ENCODE measurements at regions not wholly inside any gene's neighbourhood (a gene's known extent, or its start where the extent isn't known, plus 50 kb on each side); places are given as distances from the start of the nearest gene placed in this dataset.

GRCh38 chr6:81495999-81496398 lies 256.5 kb downstream of the TENT5A start (continued):
- TF ChIP-seq, protein P1, sequence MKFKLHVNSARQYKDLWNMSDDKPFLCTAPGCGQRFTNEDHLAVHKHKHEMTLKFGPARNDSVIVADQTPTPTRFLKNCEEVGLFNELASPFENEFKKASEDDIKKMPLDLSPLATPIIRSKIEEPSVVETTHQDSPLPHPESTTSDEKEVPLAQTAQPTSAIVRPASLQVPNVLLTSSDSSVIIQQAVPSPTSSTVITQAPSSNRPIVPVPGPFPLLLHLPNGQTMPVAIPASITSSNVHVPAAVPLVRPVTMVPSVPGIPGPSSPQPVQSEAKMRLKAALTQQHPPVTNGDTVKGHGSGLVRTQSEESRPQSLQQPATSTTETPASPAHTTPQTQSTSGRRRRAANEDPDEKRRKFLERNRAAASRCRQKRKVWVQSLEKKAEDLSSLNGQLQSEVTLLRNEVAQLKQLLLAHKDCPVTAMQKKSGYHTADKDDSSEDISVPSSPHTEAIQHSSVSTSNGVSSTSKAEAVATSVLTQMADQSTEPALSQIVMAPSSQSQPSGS (IDR thresholded peaks at IDR 0.05; ENCODE audit: low read length) = no peak
- no peak for TF ChIP-seq KDM1A (IDR thresholded peaks at IDR 0.05; ENCODE audit: borderline replicate concordance, low read length)
- no peak for TF ChIP-seq TBP (IDR thresholded peaks at IDR 0.05; ENCODE audit: low read depth, low read length)
- TF ChIP-seq CHD1 (IDR thresholded peaks at IDR 0.05; ENCODE audit: low read depth, low read length) = no peak
- TF ChIP-seq RFX5 (IDR thresholded peaks at IDR 0.05; ENCODE audit: borderline replicate concordance, low read depth, low read length) = no peak

Measured in H1 (cell line).